SU-DHL-6 (cell line): ENCODE measurements at regions not wholly inside any gene's neighbourhood (a gene's known extent, or its start where the extent isn't known, plus 50 kb on each side); places are given as distances from the start of the nearest gene placed in this dataset.

ENCODE experiments used
- H2AFZ ChIP-seq: fragments of 200-600 bp; sonication (generic); 2 replicates; pipeline ENCODE4 v1.6.1; 2014; ENCODE audit warnings: low read depth, mild to moderate bottlenecking, moderate library complexity, mixed read lengths, antibody characterized with exemption, low read length; ENCODE audit not compliant: severe bottlenecking
- H3F3A ChIP-seq: fragments of 200-600 bp; shearing (Covaris generic); 2 replicates; pipeline ENCODE4 v1.6.0; 2016; ENCODE audit warnings: antibody characterized with exemption, mild to moderate bottlenecking; ENCODE audit not compliant: insufficient read depth
- H3K27ac ChIP-seq: fragments of 200-600 bp; sonication (generic); 2 replicates; pipeline ENCODE4 v1.5.1; 2016; ENCODE audit warnings: low read depth, mild to moderate bottlenecking, low read length, moderate library complexity, mixed read lengths
- H3K27me3 ChIP-seq: fragments of 200-600 bp; sonication (generic), shearing (Covaris generic); 2 replicates; pipeline ENCODE4 v1.6.0; 2014; ENCODE audit warnings: mild to moderate bottlenecking, low read length
- H3K36me3 ChIP-seq: fragments of 200-600 bp; sonication (generic); 2 replicates; pipeline ENCODE4 v1.6.1; 2014; ENCODE audit warnings: mild to moderate bottlenecking, low read length, mixed read lengths
- H3K4me2 ChIP-seq: fragments of 300-600, 200-600 bp; shearing (Covaris generic), sonication (generic); 2 replicates; pipeline ENCODE4 v1.6.0; 2014; ENCODE audit warnings: low read length, low read depth, mild to moderate bottlenecking; ENCODE audit not compliant: poor library complexity, severe bottlenecking
- H3K4me3 ChIP-seq: fragments of 200-600 bp; sonication (generic); 2 replicates; pipeline ENCODE4 v1.5.1; 2014; ENCODE audit warnings: antibody characterized with exemption, low read length, mild to moderate bottlenecking, mixed read lengths; ENCODE audit not compliant: insufficient read depth, poor library complexity, severe bottlenecking
- H3K79me2 ChIP-seq: fragments of 200-600 bp; sonication (generic); 2 replicates; pipeline ENCODE4 v1.6.1; 2014; ENCODE audit warnings: mild to moderate bottlenecking, low read length, moderate library complexity; ENCODE audit not compliant: insufficient read depth
- H3K9ac ChIP-seq: fragments of 200-600 bp; sonication (generic); 2 replicates; pipeline ENCODE4 v1.7.0; 2014; ENCODE audit warnings: mild to moderate bottlenecking, low read length
- H3K9me2 ChIP-seq: fragments of 200-600 bp; sonication (generic); replicated peaks from 2 replicates; pipeline ENCODE4 v1.6.1; 2014; ENCODE audit warnings: low read length; ENCODE audit not compliant: insufficient read depth
- H3K9me3 ChIP-seq: fragments of 200-600 bp; sonication (generic); 2 replicates; pipeline ENCODE4 v1.6.1; 2014; ENCODE audit warnings: low read length, mixed read lengths; ENCODE audit not compliant: insufficient read depth
- H4K20me1 ChIP-seq: fragments of 200-600 bp; sonication (generic); 2 replicates; pipeline ENCODE4 v1.6.1; 2014; ENCODE audit warnings: low read depth, mild to moderate bottlenecking, antibody characterized with exemption, low read length, moderate library complexity, mixed read lengths
- CTCF ChIP-seq: fragments of 200-600 bp; sonication (generic); IDR thresholded peaks from one replicate; pipeline ENCODE4 v1.5.1; 2017; ENCODE audit warnings: antibody characterized with exemption, mild to moderate bottlenecking, low read length, moderate library complexity; ENCODE audit not compliant: insufficient read depth, poor library complexity, severe bottlenecking
- EZH2phosphoT487 ChIP-seq: fragments of 200-600 bp; sonication (generic), shearing (Covaris generic); conservative IDR thresholded peaks from 2 replicates; pipeline ENCODE4 v1.6.1; 2018; ENCODE audit warnings: mild to moderate bottlenecking, antibody characterized with exemption, low read length, moderate library complexity, mixed read lengths

- H3K36me3 ChIP-seq: no peaks in the 10 kb centered on the region
- no peaks in the 10 kb centered on the region for H3K9me3 ChIP-seq
- no peaks in the 10 kb centered on the region for H3K9me2 ChIP-seq
- H3K79me2 ChIP-seq: no peaks in the 10 kb centered on the region
- no peaks in the 10 kb centered on the region for H4K20me1 ChIP-seq
- no peak overlapping the region for H3K27ac ChIP-seq
- no peaks in the 10 kb centered on the region for H3F3A ChIP-seq
- no peak for TF ChIP-seq EZH2phosphoT487
- no peak for TF ChIP-seq CTCF
- no peak overlapping the region for H3K4me2 ChIP-seq
- no peak overlapping the region for H3K4me3 ChIP-seq
- H3K27me3 ChIP-seq: no peaks in the 10 kb centered on the region
- H2AFZ ChIP-seq: no peak overlapping the region
- H3K9ac ChIP-seq: no peak overlapping the region
Measured at GRCh38 chr2:74778381-74779264, 55.3 kb upstream of the HK2 start.

- Histone ChIP-seq H3K27ac (no peak overlapping the region), H2AFZ (no peak overlapping the region), H3K9ac (no peak overlapping the region)
Measured at GRCh38 chr2:74779265-74779558, 54.7 kb upstream of the HK2 start.

GRCh38 chr2:74779587-74780135, 54.3 kb upstream of the HK2 start:
- H3K27me3 ChIP-seq: no peaks in the 10 kb centered on the region
- no peaks in the 10 kb centered on the region for H3K9me2 ChIP-seq
- no peaks in the 10 kb centered on the region for H3K36me3 ChIP-seq
- H3F3A ChIP-seq: no peaks in the 10 kb centered on the region
- no peaks in the 10 kb centered on the region for H4K20me1 ChIP-seq
- H3K4me2 ChIP-seq: no peak overlapping the region
- TF ChIP-seq CTCF: no peak
- TF ChIP-seq EZH2phosphoT487: no peak
- no peaks in the 10 kb centered on the region for H3K79me2 ChIP-seq
- H3K9me3 ChIP-seq: no peaks in the 10 kb centered on the region
- H3K9ac ChIP-seq: no peak overlapping the region
- no peak overlapping the region for H3K27ac ChIP-seq
- no peak overlapping the region for H2AFZ ChIP-seq
- no peak overlapping the region for H3K4me3 ChIP-seq

More at GRCh38 chr2:74779265-74779558, 54.7 kb upstream of the HK2 start:
- Histone ChIP-seq H3K79me2 (no peaks in the 10 kb centered on the region), H3K4me3 (no peak overlapping the region), H3K36me3 (no peaks in the 10 kb centered on the region), H4K20me1 (no peaks in the 10 kb centered on the region), H3K27me3 (no peaks in the 10 kb centered on the region), H3F3A (no peaks in the 10 kb centered on the region), H3K9me2 (no peaks in the 10 kb centered on the region), H3K9me3 (no peaks in the 10 kb centered on the region), H3K4me2 (no peak overlapping the region)
- no peak for TF ChIP-seq CTCF
- TF ChIP-seq EZH2phosphoT487: no peak
